Upper lobe of left lung (tissue), 6 donors: ENCODE measurements at regions not wholly inside any gene's neighbourhood (a gene's known extent, or its start where the extent isn't known, plus 50 kb on each side); places are given as distances from the start of the nearest gene placed in this dataset.

Experiments
- ATAC-seq, 2 donors: fragments of 200-7000 bp; cut with Tn5 transposase; one replicate each; pipeline ENCODE4 v1.9.1; 2022; ENCODE audit warnings: mild to moderate bottlenecking in 2 of 2, moderate library complexity in 2 of 2; ENCODE audit not compliant: low FRiP score in 2 of 2
- DNase-seq, 2 donors: peaks; one replicate each; pipeline ENCODE4 v3.0.0-alpha.2; 2019 to 2020
- H3K27ac ChIP-seq, 4 donors: fragments of 200-600 bp; sonication (generic); one replicate each; pipeline ENCODE4 v1.5.1; 2016 to 2019
- H3K27me3 ChIP-seq, 4 donors: fragments of 200-600 bp; sonication (generic); one replicate each; pipeline ENCODE4 v1.5.1; 2017 to 2019
- H3K36me3 ChIP-seq, 4 donors: fragments of 200-600 bp; sonication (generic); one replicate each; pipeline ENCODE4 v1.5.1; 2016 to 2019
- H3K4me1 ChIP-seq, 4 donors: fragments of 200-600 bp; sonication (generic); one replicate each; pipeline ENCODE4 v1.5.1; 2018 to 2019
- H3K4me3 ChIP-seq, 4 donors: fragments of 200-600 bp; sonication (generic); one replicate each; pipeline ENCODE4 v1.5.1; 2017 to 2019; ENCODE audit warnings: mild to moderate bottlenecking in 2 of 4, moderate library complexity in 1 of 4
- H3K9me3 ChIP-seq, 4 donors: fragments of 200-600 bp; sonication (generic); one replicate each; pipeline ENCODE4 v1.5.1; 2018 to 2019
- EP300 ChIP-seq, 4 donors: sonication (generic); formaldehyde crosslinking; IDR thresholded peaks; one replicate each; pipeline ENCODE4 v1.5.1; 2017; ENCODE audit warnings: antibody characterized with exemption in 4 of 4, control low read depth in 2 of 4
- POLR2A ChIP-seq, 4 donors: fragments of 450-650 bp; IDR thresholded peaks; one replicate each; pipeline ENCODE4 v1.5.1; 2016 to 2017; ENCODE audit warnings: antibody characterized with exemption in 4 of 4, mild to moderate bottlenecking in 2 of 4
- POLR2AphosphoS5 ChIP-seq, 2 donors: sonication (generic); formaldehyde crosslinking; IDR thresholded peaks; one replicate each; pipeline ENCODE4 v1.5.1; 2017; ENCODE audit warnings: antibody characterized with exemption in 2 of 2
- WGBS, 2 donors: methylation state at CpG; one replicate each; pipeline ENCODE4 v1.1.5; 2017 to 2018; 5-methylcytosine and 5-hydroxymethylcytosine counted together
- TF ChIP-seq, protein P1 (sequence below), 6 experiments: fragments of 450-650 bp in 4 of 6; fragments of 200-600 bp in 2 of 6; sonication (generic) in 2 of 6; IDR thresholded peaks; one replicate each; pipeline ENCODE4 v1.5.1; 2016 to 2019; ENCODE audit warnings: antibody characterized with exemption in 6 of 6
- donor health status: DM: no; HTN: no; CAD: no; lungs with moderate emphysema.
- donor health status: DM: no; HTN: yes; CAD: no; lungs with severe emphysema.

DNA sequence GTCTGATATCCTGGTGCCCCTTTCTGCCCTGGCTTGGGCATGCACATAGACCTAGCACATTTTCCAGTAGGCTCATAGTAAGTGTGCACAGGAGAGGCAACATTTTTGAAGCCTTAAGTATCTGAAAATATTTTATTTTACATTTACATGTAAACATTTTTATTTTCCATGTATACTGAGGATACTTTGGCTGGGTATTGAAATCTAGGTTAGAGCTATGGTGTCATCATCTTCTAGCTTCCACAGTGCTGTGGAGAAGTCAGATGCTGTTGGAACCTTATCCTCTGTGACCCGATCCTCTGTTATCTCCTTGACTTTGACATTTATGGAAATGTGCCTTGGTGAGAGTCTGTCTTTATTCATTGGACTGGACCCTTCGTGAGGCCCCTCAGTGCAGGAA lies 74.1 kb downstream of the PLXNA1 start:
- H3K27me3 ChIP-seq: no peaks in the 10 kb centered on the region
- H3K4me3 ChIP-seq: no peak overlapping the region
- no peak overlapping the region for H3K27ac ChIP-seq
- peaks cover 0 to 7% (median 3%) of the 10 kb centered on the region in 4 donors for H3K9me3 ChIP-seq
- H3K36me3 ChIP-seq: no peaks in the 10 kb centered on the region
- DNase-seq (no peak), ATAC-seq (no peak)
- TF ChIP-seq, protein P1, sequence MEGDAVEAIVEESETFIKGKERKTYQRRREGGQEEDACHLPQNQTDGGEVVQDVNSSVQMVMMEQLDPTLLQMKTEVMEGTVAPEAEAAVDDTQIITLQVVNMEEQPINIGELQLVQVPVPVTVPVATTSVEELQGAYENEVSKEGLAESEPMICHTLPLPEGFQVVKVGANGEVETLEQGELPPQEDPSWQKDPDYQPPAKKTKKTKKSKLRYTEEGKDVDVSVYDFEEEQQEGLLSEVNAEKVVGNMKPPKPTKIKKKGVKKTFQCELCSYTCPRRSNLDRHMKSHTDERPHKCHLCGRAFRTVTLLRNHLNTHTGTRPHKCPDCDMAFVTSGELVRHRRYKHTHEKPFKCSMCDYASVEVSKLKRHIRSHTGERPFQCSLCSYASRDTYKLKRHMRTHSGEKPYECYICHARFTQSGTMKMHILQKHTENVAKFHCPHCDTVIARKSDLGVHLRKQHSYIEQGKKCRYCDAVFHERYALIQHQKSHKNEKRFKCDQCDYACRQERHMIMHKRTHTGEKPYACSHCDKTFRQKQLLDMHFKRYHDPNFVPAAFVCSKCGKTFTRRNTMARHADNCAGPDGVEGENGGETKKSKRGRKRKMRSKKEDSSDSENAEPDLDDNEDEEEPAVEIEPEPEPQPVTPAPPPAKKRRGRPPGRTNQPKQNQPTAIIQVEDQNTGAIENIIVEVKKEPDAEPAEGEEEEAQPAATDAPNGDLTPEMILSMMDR (IDR thresholded peaks at IDR 0.05): no peak
- TF ChIP-seq EP300 (IDR thresholded peaks at IDR 0.05) (no peak), POLR2AphosphoS5 (IDR thresholded peaks at IDR 0.05) (no peak), POLR2A (IDR thresholded peaks at IDR 0.05) (no peak)
- H3K4me1 ChIP-seq: peaks cover 0 to 8% (median 3%) of the 10 kb centered on the region in 4 donors
- 89% methylated on average over 2 of the region's 2 CpGs for WGBS, 2 donors

DNA sequence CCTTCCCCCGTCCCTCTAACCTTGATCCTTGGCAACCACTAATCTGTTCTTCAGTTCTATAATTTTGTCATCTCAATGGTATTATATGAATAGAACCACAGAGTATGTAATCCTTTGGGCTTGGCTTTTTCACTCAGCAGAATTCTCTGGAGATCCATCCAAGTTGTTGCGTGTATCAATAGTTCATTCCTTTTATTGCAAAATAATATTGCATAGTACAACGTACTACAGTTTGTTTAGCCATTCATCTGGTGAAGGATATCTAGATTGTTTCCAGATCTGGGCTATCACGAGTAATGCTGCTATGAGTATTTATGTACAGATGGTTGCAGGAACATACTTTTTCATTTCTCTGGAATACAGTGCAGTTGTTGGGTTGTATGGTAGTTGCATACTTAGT lies 76.2 kb downstream of the PLXNA1 start:
- Histone ChIP-seq H3K9me3 (peaks cover 0 to 7% (median 3%) of the 10 kb centered on the region in 4 donors), H3K27ac (no peak overlapping the region), H3K4me3 (no peak overlapping the region), H3K36me3 (no peaks in the 10 kb centered on the region), H3K27me3 (no peaks in the 10 kb centered on the region), H3K4me1 (no peaks in the 10 kb centered on the region)
- ATAC-seq: peak in 1 of 2 donors; percentile 78
- DNase-seq: no peak
- TF ChIP-seq, protein P1 (IDR thresholded peaks at IDR 0.05): no peak
- TF ChIP-seq EP300 (IDR thresholded peaks at IDR 0.05) (no peak), POLR2A (IDR thresholded peaks at IDR 0.05) (no peak), POLR2AphosphoS5 (IDR thresholded peaks at IDR 0.05) (no peak)
- WGBS, 2 donors: 79 to 80% methylated on average over 4 of the region's 4 CpGs

GRCh38 chr3:127061641-127062040 lies 78.7 kb downstream of the PLXNA1 start:
- Histone ChIP-seq H3K4me3 (no peak overlapping the region), H3K27ac (no peak overlapping the region), H3K4me1 (no peaks in the 10 kb centered on the region), H3K36me3 (no peaks in the 10 kb centered on the region), H3K27me3 (no peaks in the 10 kb centered on the region), H3K9me3 (peaks cover 0 to 7% (median 3%) of the 10 kb centered on the region in 4 donors)
- TF ChIP-seq, protein P1 (IDR thresholded peaks at IDR 0.05): no peak
- no peak for TF ChIP-seq POLR2AphosphoS5 (IDR thresholded peaks at IDR 0.05)
- TF ChIP-seq POLR2A (IDR thresholded peaks at IDR 0.05): no peak
- no peak for TF ChIP-seq EP300 (IDR thresholded peaks at IDR 0.05)
- 63 to 69% methylated on average over 6 of the region's 6 CpGs for WGBS, 2 donors
- DNase-seq (no peak), ATAC-seq (no peak)

DNA sequence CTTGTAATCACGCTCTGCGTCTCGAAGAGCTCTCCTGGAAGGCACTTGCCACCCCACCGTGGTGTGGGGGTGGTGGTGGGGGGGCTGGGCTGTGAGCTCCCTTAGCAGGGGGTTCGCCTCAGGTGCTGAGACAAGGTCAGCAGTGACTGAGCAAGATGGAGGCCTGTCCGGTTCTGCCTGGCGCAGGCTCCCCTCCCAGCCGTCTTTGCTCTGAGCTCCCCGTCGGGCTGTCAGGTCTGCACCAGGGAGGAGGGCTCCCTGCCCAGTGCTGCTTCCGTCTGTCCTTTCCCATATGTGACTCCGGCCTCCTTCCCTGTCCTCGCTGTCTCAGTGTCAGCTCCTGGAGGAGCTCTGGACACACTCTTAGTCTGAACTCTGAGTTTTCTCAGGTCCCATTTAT lies 80.0 kb downstream of the PLXNA1 start:
- WGBS, 2 donors: 80 to 83% methylated on average over 8 to 13 of the region's 13 CpGs
- Histone ChIP-seq H3K9me3 (no peaks in the 10 kb centered on the region), H3K4me1 (no peaks in the 10 kb centered on the region), H3K4me3 (no peak overlapping the region), H3K27me3 (no peaks in the 10 kb centered on the region), H3K27ac (no peak overlapping the region), H3K36me3 (no peaks in the 10 kb centered on the region)
- no peak for ATAC-seq
- TF ChIP-seq POLR2A (IDR thresholded peaks at IDR 0.05): no peak
- TF ChIP-seq, protein P1 (IDR thresholded peaks at IDR 0.05): no peak
- no peak for TF ChIP-seq EP300 (IDR thresholded peaks at IDR 0.05)
- no peak for TF ChIP-seq POLR2AphosphoS5 (IDR thresholded peaks at IDR 0.05)
- no peak for DNase-seq

DNA sequence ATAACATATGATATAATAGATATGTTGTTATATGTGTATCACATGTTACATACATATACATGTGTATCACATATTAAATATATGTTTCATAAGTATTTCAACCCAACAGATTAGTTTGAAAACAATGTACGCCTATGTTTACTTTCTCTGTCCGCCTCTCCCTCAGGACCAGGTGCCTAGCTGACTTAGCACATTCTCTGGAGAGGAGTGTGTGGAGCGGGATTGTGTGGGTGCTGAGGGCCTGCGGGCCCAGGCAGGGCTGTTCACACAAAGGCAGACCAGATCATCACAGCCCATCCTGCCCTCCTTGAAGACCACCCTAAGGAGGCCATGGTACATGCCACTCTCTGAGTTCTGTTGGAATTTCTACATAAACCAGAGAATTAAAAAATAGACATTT lies 81.0 kb downstream of the PLXNA1 start:
- Histone ChIP-seq H3K36me3 (no peaks in the 10 kb centered on the region), H3K27me3 (no peaks in the 10 kb centered on the region), H3K4me1 (no peaks in the 10 kb centered on the region), H3K9me3 (no peaks in the 10 kb centered on the region), H3K27ac (no peak overlapping the region), H3K4me3 (no peak overlapping the region)
- TF ChIP-seq POLR2AphosphoS5 (IDR thresholded peaks at IDR 0.05) (no peak), EP300 (IDR thresholded peaks at IDR 0.05) (no peak), POLR2A (IDR thresholded peaks at IDR 0.05) (no peak)
- TF ChIP-seq, protein P1 (IDR thresholded peaks at IDR 0.05): no peak
- DNase-seq (no peak), ATAC-seq (no peak)
- 91 to 97% methylated on average over 4 of the region's 4 CpGs for WGBS, 2 donors
